Brain microvascular endothelial cell (primary cell): ENCODE measurements at regions not wholly inside any gene's neighbourhood (a gene's known extent, or its start where the extent isn't known, plus 50 kb on each side); places are given as distances from the start of the nearest gene placed in this dataset.

Experiments used
- DNase-seq: peaks from one replicate; pipeline ENCODE4 v3.0.0-alpha.2; 2020
- H3K27ac ChIP-seq: fragments of 250-450 bp; sonication (Bioruptor Pico); 2 replicates; pipeline ENCODE4 v1.5.1; 2020; ENCODE audit warnings: mild to moderate bottlenecking, moderate library complexity
- H3K27me3 ChIP-seq: fragments of 250-450 bp; sonication (Bioruptor Pico); replicated peaks from 2 replicates; pipeline ENCODE4 v1.5.1; 2020; ENCODE audit warnings: mild to moderate bottlenecking
- H3K36me3 ChIP-seq: fragments of 250-450 bp; sonication (Bioruptor Pico); replicated peaks from 2 replicates; pipeline ENCODE4 v1.5.1; 2020; ENCODE audit warnings: mild to moderate bottlenecking
- H3K4me3 ChIP-seq: 2 replicates; pipeline ENCODE4 v1.5.1; 2011; ENCODE audit warnings: low read depth, mild to moderate bottlenecking, control low read depth, low read length, moderate library complexity
- CTCF ChIP-seq: IDR thresholded peaks from 2 replicates; pipeline ENCODE4 v1.5.1; 2011; ENCODE audit warnings: low read depth, mild to moderate bottlenecking, moderate library complexity, low read length, control low read depth, inconsistent platforms; ENCODE audit errors: missing control alignments
- in situ Hi-C: cut with HindIII; loops from 2 replicates; pipeline ENCODE4 v1.10.0; 2017; ENCODE audit warnings: low sequenced_read_pairs, low pct_ligation_motif_present

- in situ Hi-C loops: no loop called here
- no peak for DNase-seq
- H3K27ac ChIP-seq: no peak overlapping the region
- H3K36me3 ChIP-seq: no peaks in the 10 kb centered on the region
- H3K27me3 ChIP-seq: no peaks in the 10 kb centered on the region
- H3K4me3 ChIP-seq: no peak overlapping the region
- no peak for TF ChIP-seq CTCF
Measured at GRCh38 chr5:8134609-8135008, 265.7 kb downstream of the MTRR start.

- Histone ChIP-seq H3K36me3 (no peaks in the 10 kb centered on the region), H3K4me3 (no peak overlapping the region), H3K27me3 (no peaks in the 10 kb centered on the region), H3K27ac (no peak overlapping the region)
- no peak for DNase-seq
- TF ChIP-seq CTCF: no peak
- in situ Hi-C loops: no loop called here
Measured at GRCh38 chr5:8135742-8136141, 266.8 kb downstream of the MTRR start.

GRCh38 chr5:8136271-8136670 lies 267.3 kb downstream of the MTRR start:
- DNase-seq: no peak
- TF ChIP-seq CTCF: no peak
- Histone ChIP-seq H3K27ac (no peak overlapping the region), H3K27me3 (no peaks in the 10 kb centered on the region), H3K4me3 (no peak overlapping the region), H3K36me3 (no peaks in the 10 kb centered on the region)
- in situ Hi-C loops: no loop called here

- in situ Hi-C loops: no loop called here
- Histone ChIP-seq H3K27me3 (no peaks in the 10 kb centered on the region), H3K36me3 (no peaks in the 10 kb centered on the region), H3K4me3 (no peak overlapping the region), H3K27ac (no peak overlapping the region)
- DNase-seq: no peak
- TF ChIP-seq CTCF: no peak
Measured at GRCh38 chr5:8137941-8138550, 269.1 kb downstream of the MTRR start.

GRCh38 chr5:8138884-8139283 lies 269.9 kb downstream of the MTRR start:
- no peak overlapping the region for H3K27ac ChIP-seq
- in situ Hi-C loops: no loop called here
- no peak overlapping the region for H3K4me3 ChIP-seq
- no peaks in the 10 kb centered on the region for H3K36me3 ChIP-seq
- no peak for DNase-seq
- no peaks in the 10 kb centered on the region for H3K27me3 ChIP-seq
- TF ChIP-seq CTCF: no peak

GRCh38 chr5:8150791-8151190 lies 281.8 kb downstream of the MTRR start:
- Histone ChIP-seq H3K4me3 (no peak overlapping the region), H3K27ac (no peak overlapping the region), H3K27me3 (no peaks in the 10 kb centered on the region), H3K36me3 (no peaks in the 10 kb centered on the region)
- in situ Hi-C loops: no loop called here
- TF ChIP-seq CTCF: no peak
- DNase-seq: no peak
